ENCODE measurements at regions not wholly inside any gene's neighbourhood (a gene's known extent, or its start where the extent isn't known, plus 50 kb on each side); places are given as distances from the start of the nearest gene placed in this dataset.

DNA sequence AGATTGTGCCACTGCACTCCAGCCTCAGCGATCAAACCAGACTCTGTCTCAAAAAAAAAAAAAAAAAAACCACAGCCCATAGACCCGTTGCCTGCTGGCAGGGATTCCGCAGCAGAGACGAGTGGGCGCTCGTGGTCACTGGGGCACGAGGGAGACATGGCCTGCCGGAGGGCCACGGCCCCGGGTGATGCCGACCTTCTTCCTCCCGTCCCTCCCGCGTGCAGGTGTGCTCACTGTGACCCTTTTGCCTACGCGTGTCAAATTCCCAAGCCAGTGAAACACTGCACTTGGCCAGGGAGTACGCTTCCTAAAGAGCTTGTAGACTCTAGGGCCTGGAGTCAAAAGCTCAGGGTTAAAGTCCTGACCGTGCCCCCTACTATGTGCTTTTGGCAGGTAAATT lies 397.6 kb upstream of the MYT1L start:
- TF ChIP-seq, protein P1, sequence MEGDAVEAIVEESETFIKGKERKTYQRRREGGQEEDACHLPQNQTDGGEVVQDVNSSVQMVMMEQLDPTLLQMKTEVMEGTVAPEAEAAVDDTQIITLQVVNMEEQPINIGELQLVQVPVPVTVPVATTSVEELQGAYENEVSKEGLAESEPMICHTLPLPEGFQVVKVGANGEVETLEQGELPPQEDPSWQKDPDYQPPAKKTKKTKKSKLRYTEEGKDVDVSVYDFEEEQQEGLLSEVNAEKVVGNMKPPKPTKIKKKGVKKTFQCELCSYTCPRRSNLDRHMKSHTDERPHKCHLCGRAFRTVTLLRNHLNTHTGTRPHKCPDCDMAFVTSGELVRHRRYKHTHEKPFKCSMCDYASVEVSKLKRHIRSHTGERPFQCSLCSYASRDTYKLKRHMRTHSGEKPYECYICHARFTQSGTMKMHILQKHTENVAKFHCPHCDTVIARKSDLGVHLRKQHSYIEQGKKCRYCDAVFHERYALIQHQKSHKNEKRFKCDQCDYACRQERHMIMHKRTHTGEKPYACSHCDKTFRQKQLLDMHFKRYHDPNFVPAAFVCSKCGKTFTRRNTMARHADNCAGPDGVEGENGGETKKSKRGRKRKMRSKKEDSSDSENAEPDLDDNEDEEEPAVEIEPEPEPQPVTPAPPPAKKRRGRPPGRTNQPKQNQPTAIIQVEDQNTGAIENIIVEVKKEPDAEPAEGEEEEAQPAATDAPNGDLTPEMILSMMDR (IDR thresholded peaks at IDR 0.05 in 2 of 3, conservative IDR thresholded peaks at IDR 0.05 in 1 of 3; ENCODE audit: borderline replicate concordance in 1 of 3, insufficient read depth in 1 of 3, low read depth in 2 of 3, low read length in 2 of 3): no peak
- TF ChIP-seq, protein P2, sequence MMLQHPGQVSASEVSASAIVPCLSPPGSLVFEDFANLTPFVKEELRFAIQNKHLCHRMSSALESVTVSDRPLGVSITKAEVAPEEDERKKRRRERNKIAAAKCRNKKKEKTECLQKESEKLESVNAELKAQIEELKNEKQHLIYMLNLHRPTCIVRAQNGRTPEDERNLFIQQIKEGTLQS (IDR thresholded peaks at IDR 0.05): no peak
- TF ChIP-seq SIN3A (IDR thresholded peaks at IDR 0.05; ENCODE audit: low read depth): no peak
- TF ChIP-seq CEBPB (IDR thresholded peaks at IDR 0.05; ENCODE audit: low read depth): no peak
- no peak for TF ChIP-seq EZH2phosphoT487 (IDR thresholded peaks at IDR 0.05; ENCODE audit: borderline replicate concordance)
- TF ChIP-seq POLR2A (IDR thresholded peaks at IDR 0.05; ENCODE audit: borderline replicate concordance, extremely low read depth, insufficient read depth, insufficient read length): no peak
- TF ChIP-seq, protein P3, sequence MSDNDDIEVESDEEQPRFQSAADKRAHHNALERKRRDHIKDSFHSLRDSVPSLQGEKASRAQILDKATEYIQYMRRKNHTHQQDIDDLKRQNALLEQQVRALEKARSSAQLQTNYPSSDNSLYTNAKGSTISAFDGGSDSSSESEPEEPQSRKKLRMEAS (IDR thresholded peaks at IDR 0.05): no peak

Data from HCT116 (cell line).